Cardiac septum (tissue), 1 donor: ENCODE measurements at regions not wholly inside any gene's neighbourhood (a gene's known extent, or its start where the extent isn't known, plus 50 kb on each side); places are given as distances from the start of the nearest gene placed in this dataset.
"Not testable (repeated sequence)": the region's sequence is repeated elsewhere in the genome, so short reads cannot be mapped to it uniquely, and the experiment has no call there.

ENCODE experiments used
- DNase-seq: peaks from one replicate; pipeline ENCODE4 v3.0.0-alpha.2; 2020; ENCODE audit warnings: low spot score
- intact Hi-C: fragments of 100-400 bp; cut with DNase I; formaldehyde crosslinking; loops from one replicate; pipeline ENCODE4 v1.14.0; 2022
- donor health status: DM: no; HTN: no; CAD: no.

DNA sequence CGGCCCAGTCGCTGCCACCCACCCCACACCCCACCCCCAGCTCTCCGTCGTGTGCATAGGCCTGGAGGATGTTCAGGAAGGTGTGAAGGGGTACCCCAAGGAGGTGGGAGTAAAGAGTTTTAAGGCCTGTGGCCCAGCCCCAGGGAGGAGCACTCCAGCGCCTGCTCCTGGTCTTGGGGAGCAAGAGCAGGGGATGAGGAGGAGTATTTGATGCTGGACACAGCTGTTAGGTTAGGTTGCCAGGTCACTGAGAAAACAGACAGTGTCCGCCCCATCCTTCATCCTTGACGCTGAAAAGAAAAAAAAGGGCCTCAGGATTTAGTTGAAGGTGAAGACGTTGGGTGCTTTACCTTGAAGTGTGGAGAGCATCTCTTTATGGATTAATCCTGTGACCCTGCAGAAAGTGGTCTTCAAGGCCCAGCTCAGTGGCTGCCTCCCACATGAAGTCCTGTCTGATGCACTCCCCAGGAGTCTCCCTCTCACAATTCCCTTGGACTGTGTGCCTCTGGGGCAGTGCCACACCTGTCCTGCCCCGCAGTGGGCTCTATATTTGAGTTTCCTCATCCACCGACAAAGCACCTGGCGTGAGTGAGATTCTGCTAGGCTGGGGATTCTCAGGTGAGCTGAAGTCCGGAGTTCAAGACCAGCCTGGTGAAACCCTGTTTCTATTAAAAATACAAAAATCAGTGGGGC lies 101.8 kb downstream of the SPRY4 start:
- intact Hi-C loops = no loop called here
- DNase-seq = no peak

DNA sequence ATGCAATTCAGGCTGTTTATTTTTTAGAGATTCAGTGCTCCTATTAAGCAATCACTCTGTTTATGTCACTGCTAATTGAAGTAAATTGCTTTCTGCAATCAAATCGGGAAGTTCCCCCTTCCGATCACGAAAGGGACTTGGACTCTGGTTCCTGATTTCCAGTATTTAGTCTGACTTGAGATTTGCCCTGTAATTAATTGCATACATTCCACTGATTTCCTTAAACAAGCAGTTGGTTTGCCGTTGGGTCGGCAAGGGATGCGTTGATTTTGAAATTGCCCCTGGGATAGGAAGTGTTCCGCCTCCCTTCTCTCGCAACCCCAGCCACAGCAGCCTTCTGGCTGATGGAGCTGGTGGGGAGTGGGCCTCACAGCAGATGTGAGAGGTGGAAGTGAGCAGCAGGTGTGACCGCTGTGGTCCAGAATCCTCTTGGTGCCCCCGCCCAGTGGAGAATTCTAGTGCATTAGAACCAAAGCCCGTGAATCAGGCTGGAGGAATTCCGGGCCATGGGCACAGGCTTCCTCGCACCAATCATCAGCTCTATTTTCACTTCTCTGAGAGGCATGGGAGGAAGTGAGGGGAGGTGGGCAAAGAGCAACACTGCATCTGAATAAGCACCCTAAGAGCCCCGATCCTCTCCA lies 102.5 kb downstream of the SPRY4 start:
- intact Hi-C loops = no loop called here
- no peak for DNase-seq

DNA sequence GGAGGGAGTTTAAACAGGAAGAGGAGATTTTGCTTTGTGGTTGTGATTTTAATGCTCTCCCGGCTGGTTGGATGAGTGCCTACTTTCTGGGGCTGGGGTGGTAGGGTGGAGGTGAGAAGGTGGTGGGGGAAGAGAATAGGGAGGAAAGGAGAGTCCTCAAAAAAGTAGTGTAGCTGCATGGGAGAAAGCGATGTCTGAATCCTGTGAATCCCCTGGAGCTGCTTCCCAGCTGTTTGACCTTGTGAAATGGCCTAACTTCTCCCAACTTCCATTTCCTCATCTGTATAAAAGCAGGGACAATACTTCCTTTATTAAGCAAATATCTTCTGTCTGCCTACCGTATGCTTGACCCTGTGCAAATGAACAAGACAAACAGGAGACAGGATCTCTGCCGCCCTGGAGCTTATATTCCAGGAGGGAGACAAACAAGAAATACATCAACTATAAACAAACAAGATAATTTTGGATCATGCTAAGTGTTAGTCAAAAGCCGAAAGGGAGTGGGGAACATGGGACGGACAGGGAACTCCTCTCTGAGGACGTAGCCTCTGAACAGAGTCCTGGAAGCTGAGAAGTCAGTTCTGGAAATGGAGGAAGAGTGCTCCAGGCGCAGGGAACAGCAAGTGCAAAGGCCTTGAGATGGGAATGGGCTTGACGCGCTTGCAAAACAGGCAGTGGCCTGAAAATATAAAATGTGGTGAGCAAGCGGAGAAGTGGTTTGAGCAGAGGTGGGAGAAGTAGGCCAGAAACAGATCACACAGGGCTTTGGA lies 103.5 kb downstream of the SPRY4 start:
- intact Hi-C loops = no loop called here
- DNase-seq = no peak

DNA sequence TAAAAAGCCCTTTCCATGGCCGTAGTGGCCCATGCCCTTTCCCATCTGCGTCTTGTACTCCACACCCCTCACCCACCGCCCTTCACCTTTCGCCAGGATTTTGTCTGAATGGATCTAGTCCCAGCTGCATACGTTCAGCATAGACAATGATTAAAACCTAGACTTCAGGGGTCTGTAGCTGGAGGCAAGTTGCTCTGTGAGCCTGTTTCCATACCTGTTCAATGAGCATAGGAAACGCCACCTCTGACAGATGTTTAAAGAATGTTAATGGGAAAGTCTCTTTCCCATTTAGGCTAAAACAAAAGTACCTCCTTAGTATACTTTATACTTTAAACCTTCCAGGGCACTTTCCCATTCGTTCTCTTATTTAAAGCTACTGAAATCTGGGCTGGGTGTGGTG lies 105.7 kb downstream of the SPRY4 start:
- no peak for DNase-seq
- intact Hi-C loops = loop anchor here (5.0 kb wide), 1 partner anchor 103 kb away; no protein-coding TSS in a partner anchor

DNA sequence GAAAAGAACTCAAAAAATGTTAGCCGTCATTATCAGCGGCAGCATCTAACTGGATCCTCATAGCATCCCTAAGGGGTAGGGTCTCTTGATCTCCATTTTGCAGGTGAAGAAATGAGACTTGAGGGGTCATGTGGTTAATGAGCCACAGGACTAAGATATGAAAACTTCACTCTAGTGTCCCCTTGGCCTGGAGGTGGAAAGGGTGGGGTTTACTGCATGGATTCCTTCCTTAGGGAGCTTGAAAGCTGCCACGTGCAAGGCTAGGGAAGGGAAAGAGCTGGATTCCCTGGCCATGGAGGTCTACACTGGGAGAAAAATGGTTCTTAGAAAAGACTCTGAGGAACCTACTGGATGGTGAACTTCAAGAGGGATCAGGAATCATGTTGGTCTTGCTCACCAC lies 107.9 kb downstream of the SPRY4 start:
- DNase-seq = no peak
- intact Hi-C loops = loop anchor here (5.0 kb wide), 1 partner anchor 105 kb away; no protein-coding TSS in a partner anchor

DNA sequence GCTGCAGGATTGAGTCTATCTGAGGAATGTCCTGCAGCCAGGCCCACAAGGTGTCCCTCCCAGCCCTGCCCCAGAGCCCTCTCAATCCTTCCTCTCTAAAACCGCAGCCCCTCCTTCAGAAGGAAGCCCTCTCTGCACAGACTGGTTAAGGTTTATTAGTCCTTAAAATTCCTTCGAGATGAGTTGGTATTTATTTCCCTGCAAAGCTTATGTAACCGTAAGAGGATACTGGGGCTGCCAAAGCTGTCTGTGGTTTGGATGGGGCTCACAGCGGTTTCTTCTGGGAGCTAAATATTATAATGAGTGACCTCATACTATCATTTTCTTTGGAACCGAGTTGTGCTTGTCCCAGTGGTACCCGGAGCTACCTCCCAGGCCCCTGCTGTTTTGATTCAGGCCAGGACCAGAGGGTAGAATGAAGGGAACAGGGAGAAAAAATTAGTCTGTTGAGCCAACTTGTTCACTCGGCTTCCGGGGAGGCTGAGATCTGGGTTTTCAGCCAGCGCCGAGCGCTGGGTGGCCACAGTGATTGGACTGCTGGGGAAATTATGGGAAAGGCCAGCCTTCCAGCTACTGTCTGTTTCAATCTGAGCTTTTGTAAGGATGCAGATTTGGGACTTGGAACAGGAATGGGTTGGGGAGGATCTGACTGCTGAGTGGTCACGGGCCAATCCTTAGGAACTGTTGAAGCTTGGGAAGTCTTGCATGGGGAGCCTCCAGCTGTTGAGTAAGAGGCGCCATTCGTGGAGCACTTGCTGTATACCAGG lies 107.5 kb downstream of the NDFIP1 start:
- DNase-seq = no peak
- intact Hi-C loops = loop anchor here (5.0 kb wide), 1 partner anchor 106 kb away; no protein-coding TSS in a partner anchor

DNA sequence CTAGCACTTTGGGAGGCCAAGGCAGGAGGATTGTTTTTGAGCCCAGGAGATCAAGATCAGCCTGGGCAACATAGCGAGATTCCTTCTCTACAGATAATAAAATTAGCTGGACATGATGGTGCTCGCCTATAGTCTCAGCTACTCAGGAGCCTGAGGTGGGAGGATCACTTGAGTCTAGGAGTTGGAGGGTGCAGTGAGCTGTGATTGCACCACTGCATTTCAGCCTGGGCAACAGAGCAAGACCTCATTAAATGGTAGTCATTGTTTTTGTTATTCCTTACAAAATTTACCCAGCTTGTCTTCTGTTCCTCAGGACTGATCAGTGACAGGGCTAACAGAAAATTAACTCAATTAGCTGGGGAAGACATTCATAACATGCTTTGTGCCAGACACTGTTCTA lies 104.5 kb downstream of the NDFIP1 start:
- no peak for DNase-seq
- intact Hi-C loops = no loop called here

DNA sequence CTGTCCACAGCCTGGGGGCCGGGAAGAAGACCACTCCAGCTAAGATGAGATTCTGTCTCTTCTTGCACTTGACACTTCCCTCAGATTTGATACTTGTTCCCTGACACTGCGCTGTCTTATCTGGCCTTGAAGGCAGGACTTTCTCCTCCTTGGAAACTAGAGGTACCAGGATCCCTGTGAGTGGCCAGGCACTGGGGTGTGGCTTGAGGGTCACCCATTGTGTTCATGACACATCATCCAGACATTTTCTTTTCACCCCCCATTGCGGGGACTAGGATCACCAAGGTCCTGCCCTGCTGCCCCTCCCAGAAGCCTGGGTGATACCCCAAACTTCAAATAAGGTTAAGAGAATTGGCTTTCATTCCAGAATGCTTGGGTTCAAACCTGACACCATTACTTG lies 103.3 kb downstream of the NDFIP1 start:
- intact Hi-C loops = no loop called here
- DNase-seq = no peak

DNA sequence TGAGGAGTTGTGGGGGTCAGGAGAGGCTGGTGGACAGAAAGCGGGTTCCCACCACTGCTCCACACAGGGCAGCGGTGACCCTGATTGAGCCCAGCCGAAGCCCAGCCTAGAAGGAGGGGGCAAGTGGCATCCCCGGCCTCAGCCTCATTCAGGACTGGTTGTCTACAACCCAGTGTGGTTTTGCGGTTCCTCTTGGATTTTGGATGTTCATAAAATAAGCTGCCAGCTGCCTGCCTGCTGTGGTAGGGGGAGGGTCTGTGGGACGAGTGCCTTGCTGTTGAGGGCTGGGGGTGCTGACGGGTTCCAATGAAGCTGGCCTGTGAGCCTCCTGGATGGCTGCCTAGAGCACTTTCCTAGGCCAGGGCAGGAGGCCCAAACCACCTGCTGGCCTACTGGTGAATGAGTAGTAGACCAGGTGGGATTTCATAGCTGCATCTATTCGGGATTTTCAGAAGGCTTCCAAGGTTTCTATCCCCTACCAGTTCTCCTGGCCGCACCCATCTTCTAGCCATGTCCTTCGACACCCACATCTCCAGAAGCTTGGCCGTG lies 102.4 kb downstream of the NDFIP1 start:
- no peak for DNase-seq
- intact Hi-C loops = no loop called here

DNA sequence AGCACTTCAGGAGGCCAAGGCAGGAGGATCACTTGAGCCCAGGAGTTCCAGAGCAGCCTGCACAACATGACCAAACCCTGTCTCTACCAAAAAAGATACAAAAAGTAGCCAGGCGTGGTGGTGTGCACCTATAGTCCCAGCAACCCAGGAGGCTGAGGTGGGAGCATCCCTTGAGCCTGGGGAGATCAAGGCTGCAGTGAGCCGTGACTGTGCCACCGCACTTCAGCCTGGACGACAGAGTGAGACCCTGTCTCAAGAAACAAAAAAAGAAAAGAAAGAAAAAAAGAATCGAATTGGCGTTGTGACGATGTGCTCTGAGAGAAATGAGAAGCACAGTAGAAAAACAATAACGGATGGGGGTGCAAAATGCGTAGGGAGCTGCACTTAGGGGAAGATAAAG lies 101.4 kb downstream of the NDFIP1 start:
- intact Hi-C loops = no loop called here
- DNase-seq = no peak

DNA sequence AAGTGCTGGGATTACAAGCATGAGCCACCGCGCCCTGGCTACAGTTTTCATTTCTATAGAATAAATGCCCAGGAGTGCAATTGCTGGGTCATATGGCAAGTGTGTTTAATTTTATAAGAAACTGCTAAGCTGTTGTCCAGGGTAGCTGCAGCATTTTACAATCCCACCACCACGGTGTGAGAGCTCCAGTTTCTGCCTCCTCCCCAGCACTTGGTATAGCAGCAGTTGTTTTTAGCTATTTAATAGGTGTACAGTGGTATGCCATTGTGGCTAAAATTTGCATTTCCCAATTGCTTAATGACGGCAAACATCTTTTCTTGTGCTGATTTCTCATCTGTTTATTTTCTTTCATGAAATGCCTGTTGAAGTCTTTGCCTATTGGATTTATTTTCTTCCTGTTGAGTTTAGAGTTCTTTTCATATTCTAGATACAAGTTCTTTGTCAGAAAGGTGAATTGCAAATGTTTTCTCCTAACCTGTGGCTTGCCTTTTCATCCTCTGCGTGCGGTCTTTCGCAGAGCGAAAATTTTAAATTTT lies 100.3 kb downstream of the NDFIP1 start:
- intact Hi-C loops = no loop called here
- no peak for DNase-seq

DNA sequence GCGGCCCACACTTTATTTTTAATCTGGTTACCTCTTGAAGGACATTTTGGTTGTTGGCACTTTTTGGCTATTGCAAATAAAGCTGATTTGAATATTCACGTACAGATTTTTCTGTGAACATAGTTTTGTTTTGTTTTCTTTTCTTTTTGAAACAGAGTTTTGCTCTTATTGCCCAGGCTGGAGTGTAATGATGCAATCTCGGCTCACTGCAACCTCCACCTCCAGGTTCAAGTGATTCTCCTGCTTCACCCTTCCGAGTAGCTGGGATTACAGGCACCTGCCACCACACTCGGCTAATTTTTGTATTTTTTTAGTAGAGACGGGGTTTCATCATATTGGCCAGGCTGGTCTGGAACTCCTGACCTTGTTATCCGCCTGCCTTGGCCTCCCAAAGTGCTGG lies 99.7 kb downstream of the NDFIP1 start:
- intact Hi-C loops, DNase-seq: not testable (repeated sequence)

DNA sequence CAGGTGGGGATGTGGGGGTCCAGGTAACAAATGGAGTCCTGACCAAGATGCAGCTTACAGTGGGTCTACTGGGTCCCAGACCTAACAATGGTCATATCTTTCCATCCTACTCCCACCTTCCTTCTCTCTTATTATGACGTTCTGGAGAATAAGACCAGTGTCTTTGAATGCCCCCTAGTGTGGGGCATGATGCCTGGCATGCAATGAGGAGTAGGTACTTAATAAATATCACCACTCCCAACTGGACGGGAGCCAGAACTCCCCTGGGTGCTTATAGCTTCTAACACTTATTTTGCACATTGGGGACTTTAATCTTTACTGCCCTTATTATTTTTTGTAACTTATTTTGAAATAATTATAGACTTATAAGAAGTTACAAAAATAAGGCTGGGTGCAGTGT lies 98.2 kb downstream of the NDFIP1 start:
- intact Hi-C loops = no loop called here
- DNase-seq = no peak

DNA sequence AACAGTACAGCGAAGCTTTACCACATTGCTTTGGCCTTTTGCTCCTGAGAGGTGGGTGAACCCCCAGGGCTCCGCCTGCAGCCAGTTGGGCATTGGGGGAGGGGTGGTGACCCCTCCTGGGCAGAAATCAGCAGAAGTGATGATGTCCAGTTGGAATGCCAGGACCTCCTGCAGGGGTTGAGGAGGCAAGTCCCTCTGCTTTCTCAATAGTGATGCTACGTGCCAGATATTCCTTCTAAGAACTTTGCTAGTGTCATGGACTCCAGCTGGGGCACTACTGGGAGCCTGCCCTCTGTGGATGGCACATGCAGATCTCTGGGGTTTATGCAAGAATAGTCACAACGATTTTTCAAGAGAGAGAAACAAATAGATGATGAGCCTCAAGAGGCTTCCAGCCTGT lies 95.6 kb downstream of the NDFIP1 start:
- no peak for DNase-seq
- intact Hi-C loops = no loop called here
